SU-DHL-6 (cell line): ENCODE measurements at regions not wholly inside any gene's neighbourhood (a gene's known extent, or its start where the extent isn't known, plus 50 kb on each side); places are given as distances from the start of the nearest gene placed in this dataset.
A peak's percentile ranks its signal among the peaks of the same experiment; 100 is the strongest.

Experiments used
- H2AFZ ChIP-seq: fragments of 200-600 bp; sonication (generic); 2 replicates; pipeline ENCODE4 v1.6.1; 2014; ENCODE audit warnings: low read depth, mild to moderate bottlenecking, moderate library complexity, mixed read lengths, antibody characterized with exemption, low read length; ENCODE audit not compliant: severe bottlenecking
- H3F3A ChIP-seq: fragments of 200-600 bp; shearing (Covaris generic); 2 replicates; pipeline ENCODE4 v1.6.0; 2016; ENCODE audit warnings: antibody characterized with exemption, mild to moderate bottlenecking; ENCODE audit not compliant: insufficient read depth
- H3K27ac ChIP-seq: fragments of 200-600 bp; sonication (generic); 2 replicates; pipeline ENCODE4 v1.5.1; 2016; ENCODE audit warnings: low read depth, mild to moderate bottlenecking, low read length, moderate library complexity, mixed read lengths
- H3K27me3 ChIP-seq: fragments of 200-600 bp; sonication (generic), shearing (Covaris generic); 2 replicates; pipeline ENCODE4 v1.6.0; 2014; ENCODE audit warnings: mild to moderate bottlenecking, low read length
- H3K36me3 ChIP-seq: fragments of 200-600 bp; sonication (generic); 2 replicates; pipeline ENCODE4 v1.6.1; 2014; ENCODE audit warnings: mild to moderate bottlenecking, low read length, mixed read lengths
- H3K4me2 ChIP-seq: fragments of 300-600, 200-600 bp; shearing (Covaris generic), sonication (generic); 2 replicates; pipeline ENCODE4 v1.6.0; 2014; ENCODE audit warnings: low read length, low read depth, mild to moderate bottlenecking; ENCODE audit not compliant: poor library complexity, severe bottlenecking
- H3K4me3 ChIP-seq: fragments of 200-600 bp; sonication (generic); 2 replicates; pipeline ENCODE4 v1.5.1; 2014; ENCODE audit warnings: antibody characterized with exemption, low read length, mild to moderate bottlenecking, mixed read lengths; ENCODE audit not compliant: insufficient read depth, poor library complexity, severe bottlenecking
- H3K79me2 ChIP-seq: fragments of 200-600 bp; sonication (generic); 2 replicates; pipeline ENCODE4 v1.6.1; 2014; ENCODE audit warnings: mild to moderate bottlenecking, low read length, moderate library complexity; ENCODE audit not compliant: insufficient read depth
- H3K9ac ChIP-seq: fragments of 200-600 bp; sonication (generic); 2 replicates; pipeline ENCODE4 v1.7.0; 2014; ENCODE audit warnings: mild to moderate bottlenecking, low read length
- H3K9me2 ChIP-seq: fragments of 200-600 bp; sonication (generic); replicated peaks from 2 replicates; pipeline ENCODE4 v1.6.1; 2014; ENCODE audit warnings: low read length; ENCODE audit not compliant: insufficient read depth
- H3K9me3 ChIP-seq: fragments of 200-600 bp; sonication (generic); 2 replicates; pipeline ENCODE4 v1.6.1; 2014; ENCODE audit warnings: low read length, mixed read lengths; ENCODE audit not compliant: insufficient read depth
- H4K20me1 ChIP-seq: fragments of 200-600 bp; sonication (generic); 2 replicates; pipeline ENCODE4 v1.6.1; 2014; ENCODE audit warnings: low read depth, mild to moderate bottlenecking, antibody characterized with exemption, low read length, moderate library complexity, mixed read lengths
- CTCF ChIP-seq: fragments of 200-600 bp; sonication (generic); IDR thresholded peaks from one replicate; pipeline ENCODE4 v1.5.1; 2017; ENCODE audit warnings: antibody characterized with exemption, mild to moderate bottlenecking, low read length, moderate library complexity; ENCODE audit not compliant: insufficient read depth, poor library complexity, severe bottlenecking
- EZH2phosphoT487 ChIP-seq: fragments of 200-600 bp; sonication (generic), shearing (Covaris generic); conservative IDR thresholded peaks from 2 replicates; pipeline ENCODE4 v1.6.1; 2018; ENCODE audit warnings: mild to moderate bottlenecking, antibody characterized with exemption, low read length, moderate library complexity, mixed read lengths

DNA sequence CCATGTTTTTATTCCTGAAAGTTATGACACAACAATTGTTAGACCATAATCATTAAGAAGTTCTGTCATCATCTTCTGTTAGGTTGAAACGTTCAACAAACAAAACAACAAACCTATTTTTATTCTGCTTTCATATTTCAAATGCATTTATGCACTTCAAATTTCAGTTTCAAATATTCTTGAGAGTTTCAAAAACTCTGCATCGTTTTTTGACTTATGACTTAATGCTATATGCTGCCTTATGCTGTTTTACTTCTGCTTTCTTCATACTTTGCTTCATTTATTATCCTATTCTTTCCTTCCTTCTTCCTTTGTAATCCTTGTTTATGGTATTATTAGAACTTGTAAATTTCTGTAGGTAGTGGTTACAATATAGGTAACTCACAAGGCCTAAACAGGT, 95.0 kb downstream of the PCSK1 start:
- no peak overlapping the region for H2AFZ ChIP-seq
- no peaks in the 10 kb centered on the region for H3K9me2 ChIP-seq
- H3K9me3 ChIP-seq: no peaks in the 10 kb centered on the region
- H3K79me2 ChIP-seq: no peaks in the 10 kb centered on the region
- no peaks in the 10 kb centered on the region for H3K36me3 ChIP-seq
- H3F3A ChIP-seq: no peaks in the 10 kb centered on the region
- no peak overlapping the region for H3K27ac ChIP-seq
- TF ChIP-seq EZH2phosphoT487 (no peak), CTCF (no peak)
- H3K9ac ChIP-seq: no peak overlapping the region
- H3K4me3 ChIP-seq: no peak overlapping the region
- H4K20me1 ChIP-seq: no peaks in the 10 kb centered on the region
- H3K4me2 ChIP-seq: no peak overlapping the region
- no peaks in the 10 kb centered on the region for H3K27me3 ChIP-seq

DNA sequence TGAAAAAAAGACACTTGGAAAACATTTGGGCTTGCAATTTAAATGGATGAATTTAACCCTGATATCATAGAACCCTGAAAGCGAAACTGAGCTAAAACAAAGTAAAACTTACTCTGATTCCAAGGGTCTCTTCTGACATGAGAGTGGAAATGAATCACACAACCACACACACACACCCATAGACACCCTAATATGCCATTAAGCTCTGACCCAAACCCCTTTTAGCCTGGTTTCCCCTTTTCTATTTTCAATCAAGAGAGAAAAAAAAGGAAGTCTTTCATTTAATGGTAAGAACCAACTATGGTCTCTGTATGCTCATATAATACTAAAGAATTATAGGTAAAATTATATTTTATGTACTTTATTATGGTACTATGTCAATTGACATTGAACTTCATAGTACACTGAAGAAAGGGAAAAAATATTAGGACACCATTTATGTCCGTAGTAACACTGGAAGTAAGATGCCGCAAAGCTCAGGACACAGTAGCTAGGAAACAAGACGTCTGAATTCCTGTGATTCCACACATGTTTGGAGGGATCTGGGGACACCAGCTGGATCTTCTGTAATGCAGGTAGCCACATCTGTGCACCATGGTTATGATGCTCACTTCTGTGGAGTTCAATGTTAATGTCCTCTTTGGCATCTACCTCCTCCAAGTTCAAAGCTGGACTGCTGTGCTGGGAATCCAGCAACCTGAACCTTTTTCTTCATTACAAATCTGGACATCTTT, 95.8 kb downstream of the PCSK1 start:
- Histone ChIP-seq H3K27me3 (no peaks in the 10 kb centered on the region), H3K4me2 (no peak overlapping the region), H3K9me3 (no peaks in the 10 kb centered on the region), H3F3A (no peaks in the 10 kb centered on the region), H4K20me1 (no peaks in the 10 kb centered on the region), H2AFZ (no peak overlapping the region), H3K27ac (no peak overlapping the region), H3K36me3 (no peaks in the 10 kb centered on the region), H3K4me3 (no peak overlapping the region), H3K9me2 (no peaks in the 10 kb centered on the region), H3K79me2 (no peaks in the 10 kb centered on the region), H3K9ac (no peak overlapping the region)
- no peak for TF ChIP-seq CTCF
- TF ChIP-seq EZH2phosphoT487: no peak

DNA sequence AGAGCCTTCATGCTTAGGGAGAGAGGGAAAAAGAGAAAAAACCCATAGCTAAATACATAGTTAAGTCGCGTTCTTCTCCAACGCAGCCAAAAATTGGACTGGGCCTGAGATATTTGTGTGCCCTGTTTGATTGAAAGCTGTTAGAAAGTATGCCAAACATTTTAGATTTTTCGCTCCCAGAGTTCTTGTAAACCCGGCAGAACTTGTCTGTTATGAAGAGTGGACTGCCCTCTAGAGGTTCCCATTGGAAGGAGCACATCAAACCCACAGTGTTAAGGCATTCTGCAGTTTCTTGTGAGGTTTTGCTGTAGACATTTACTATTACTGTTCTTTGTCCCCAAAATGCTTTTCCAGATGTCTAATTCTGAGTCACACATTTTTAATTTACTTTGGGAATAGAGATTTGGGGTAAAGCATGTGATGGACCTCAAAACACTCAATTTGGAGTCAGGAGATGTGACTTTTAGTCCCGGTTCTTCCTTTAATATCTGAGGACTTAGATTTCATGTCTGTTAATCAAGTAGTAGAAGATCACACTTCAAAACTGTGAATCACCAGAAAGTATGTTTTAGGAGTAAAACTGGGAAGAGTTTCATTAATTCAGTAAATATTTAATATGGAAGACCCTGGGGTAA, 96.6 kb downstream of the PCSK1 start:
- no peaks in the 10 kb centered on the region for H3K36me3 ChIP-seq
- H3K27me3 ChIP-seq: no peaks in the 10 kb centered on the region
- no peak overlapping the region for H3K27ac ChIP-seq
- H3K4me2 ChIP-seq: no peak overlapping the region
- H3K4me3 ChIP-seq: no peak overlapping the region
- no peaks in the 10 kb centered on the region for H4K20me1 ChIP-seq
- TF ChIP-seq EZH2phosphoT487 (no peak), CTCF (peak; percentile 71)
- no peaks in the 10 kb centered on the region for H3K9me3 ChIP-seq
- H3K9me2 ChIP-seq: no peaks in the 10 kb centered on the region
- H3F3A ChIP-seq: no peaks in the 10 kb centered on the region
- no peaks in the 10 kb centered on the region for H3K79me2 ChIP-seq
- no peak overlapping the region for H2AFZ ChIP-seq
- no peak overlapping the region for H3K9ac ChIP-seq
